Rectal smooth muscle tissue (tissue), 1 donor: ENCODE measurements at regions not wholly inside any gene's neighbourhood (a gene's known extent, or its start where the extent isn't known, plus 50 kb on each side); places are given as distances from the start of the nearest gene placed in this dataset.

ENCODE experiments used
- H3K27ac ChIP-seq: one replicate; pipeline ENCODE4 v1.7.0; 2013; ENCODE audit warnings: low read depth, low read length, inconsistent platforms
- H3K27me3 ChIP-seq: one replicate; pipeline ENCODE4 v1.7.0; 2013; ENCODE audit warnings: low read length; ENCODE audit not compliant: control insufficient read depth, insufficient read depth
- H3K36me3 ChIP-seq: one replicate; pipeline ENCODE4 v1.7.0; 2013; ENCODE audit warnings: low read length; ENCODE audit not compliant: control insufficient read depth, insufficient read depth
- H3K4me1 ChIP-seq: one replicate; pipeline ENCODE4 v1.7.0; 2013; ENCODE audit warnings: low read length; ENCODE audit not compliant: control insufficient read depth, insufficient read depth
- H3K4me3 ChIP-seq: one replicate; pipeline ENCODE4 v1.7.0; 2013; ENCODE audit warnings: low read length
- H3K9ac ChIP-seq: one replicate; pipeline ENCODE4 v1.7.0; 2013; ENCODE audit warnings: low read length

- Histone ChIP-seq H3K27ac (no peak overlapping the region), H3K9ac (no peak overlapping the region), H3K27me3 (no peaks in the 10 kb centered on the region), H3K36me3 (no peaks in the 10 kb centered on the region), H3K4me1 (no peaks in the 10 kb centered on the region), H3K4me3 (no peak overlapping the region)
Measured at GRCh38 chr3:17936736-17937480, 194.5 kb upstream of the TBC1D5 start.

GRCh38 chr3:17935222-17935621 is 192.8 kb upstream of the TBC1D5 start:
- Histone ChIP-seq H3K4me1 (no peaks in the 10 kb centered on the region), H3K36me3 (no peaks in the 10 kb centered on the region), H3K27me3 (no peaks in the 10 kb centered on the region), H3K9ac (no peak overlapping the region), H3K4me3 (no peak overlapping the region), H3K27ac (no peak overlapping the region)

- no peak overlapping the region for H3K4me3 ChIP-seq
- H3K36me3 ChIP-seq = no peaks in the 10 kb centered on the region
- H3K27me3 ChIP-seq = no peaks in the 10 kb centered on the region
- no peak overlapping the region for H3K27ac ChIP-seq
- no peak overlapping the region for H3K9ac ChIP-seq
- no peaks in the 10 kb centered on the region for H3K4me1 ChIP-seq
Measured at GRCh38 chr3:17932136-17932771, 189.8 kb upstream of the TBC1D5 start.

- Histone ChIP-seq H3K36me3 (no peaks in the 10 kb centered on the region), H3K4me3 (no peak overlapping the region), H3K4me1 (no peaks in the 10 kb centered on the region), H3K27me3 (no peaks in the 10 kb centered on the region), H3K27ac (no peak overlapping the region), H3K9ac (no peak overlapping the region)
Measured at GRCh38 chr3:17931131-17931530, 188.7 kb upstream of the TBC1D5 start.

GRCh38 chr3:17928502-17929145 is 186.2 kb upstream of the TBC1D5 start:
- Histone ChIP-seq H3K36me3 (no peaks in the 10 kb centered on the region), H3K27me3 (no peaks in the 10 kb centered on the region), H3K9ac (no peak overlapping the region), H3K4me1 (no peaks in the 10 kb centered on the region), H3K27ac (no peak overlapping the region), H3K4me3 (no peak overlapping the region)

GRCh38 chr3:17927036-17927435 is 184.6 kb upstream of the TBC1D5 start:
- H3K4me3 ChIP-seq = no peak overlapping the region
- no peaks in the 10 kb centered on the region for H3K4me1 ChIP-seq
- H3K27me3 ChIP-seq = no peaks in the 10 kb centered on the region
- H3K36me3 ChIP-seq = no peaks in the 10 kb centered on the region
- H3K9ac ChIP-seq = no peak overlapping the region
- H3K27ac ChIP-seq = no peak overlapping the region

- no peaks in the 10 kb centered on the region for H3K4me1 ChIP-seq
Measured at GRCh38 chr3:17915341-17915740, 172.9 kb upstream of the TBC1D5 start.

GRCh38 chr3:17913359-17913758 is 170.9 kb upstream of the TBC1D5 start:
- H3K4me1 ChIP-seq = no peaks in the 10 kb centered on the region
- no peaks in the 10 kb centered on the region for H3K36me3 ChIP-seq
- H3K27me3 ChIP-seq = no peaks in the 10 kb centered on the region
- no peak overlapping the region for H3K9ac ChIP-seq
- H3K27ac ChIP-seq = no peak overlapping the region
- no peak overlapping the region for H3K4me3 ChIP-seq

More at GRCh38 chr3:17915341-17915740, 172.9 kb upstream of the TBC1D5 start:
- no peak overlapping the region for H3K9ac ChIP-seq
- no peak overlapping the region for H3K27ac ChIP-seq
- no peaks in the 10 kb centered on the region for H3K27me3 ChIP-seq
- no peaks in the 10 kb centered on the region for H3K36me3 ChIP-seq
- H3K4me3 ChIP-seq = no peak overlapping the region

GRCh38 chr3:17911986-17912760 is 169.7 kb upstream of the TBC1D5 start:
- Histone ChIP-seq H3K27ac (no peak overlapping the region), H3K4me3 (no peak overlapping the region), H3K4me1 (no peaks in the 10 kb centered on the region), H3K36me3 (no peaks in the 10 kb centered on the region), H3K27me3 (no peaks in the 10 kb centered on the region), H3K9ac (no peak overlapping the region)

- no peak overlapping the region for H3K9ac ChIP-seq
- no peaks in the 10 kb centered on the region for H3K36me3 ChIP-seq
- H3K27ac ChIP-seq = no peak overlapping the region
- no peak overlapping the region for H3K4me3 ChIP-seq
- no peaks in the 10 kb centered on the region for H3K27me3 ChIP-seq
- no peaks in the 10 kb centered on the region for H3K4me1 ChIP-seq
Measured at GRCh38 chr3:17910922-17911321, 168.5 kb upstream of the TBC1D5 start.

- H3K27me3 ChIP-seq = no peaks in the 10 kb centered on the region
- H3K9ac ChIP-seq = no peak overlapping the region
- H3K27ac ChIP-seq = no peak overlapping the region
- no peak overlapping the region for H3K4me3 ChIP-seq
- H3K36me3 ChIP-seq = no peaks in the 10 kb centered on the region
- H3K4me1 ChIP-seq = no peaks in the 10 kb centered on the region
Measured at GRCh38 chr3:17909714-17910113, 167.3 kb upstream of the TBC1D5 start.
